ENCODE measurements at regions not wholly inside any gene's neighbourhood (a gene's known extent, or its start where the extent isn't known, plus 50 kb on each side); places are given as distances from the start of the nearest gene placed in this dataset.

DNA sequence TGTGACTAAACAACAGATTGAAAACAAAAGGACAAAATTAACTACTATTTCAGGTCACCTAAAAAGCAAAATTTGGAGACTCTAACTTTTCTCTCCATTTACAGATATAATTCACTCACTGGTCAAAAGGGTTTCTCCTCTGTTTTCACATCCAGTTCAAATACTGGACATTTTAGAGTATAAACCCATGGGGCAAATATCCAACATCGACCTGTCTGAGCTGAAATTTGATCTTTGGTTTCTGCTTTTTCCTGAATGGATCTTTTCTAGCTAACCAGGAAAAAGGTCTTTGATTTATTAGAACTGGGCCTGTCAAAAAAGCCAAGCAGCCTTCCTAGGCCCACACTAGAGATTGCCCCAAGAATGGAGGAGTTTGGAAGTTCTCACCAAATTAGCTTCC, 69.3 kb upstream of the SATB2 start:
- in situ Hi-C loops (cut with HindIII; ENCODE audit: low pct_unique_long_range_greater_than_20kb, low sequenced_read_pairs), result no loop called here
- ChIA-PET POLR2A (no interaction called here), CTCF (no interaction called here)

GRCh38 chr2:199524689-199525574, 67.2 kb upstream of the SATB2 start:
- TF ChIP-seq, protein P1, sequence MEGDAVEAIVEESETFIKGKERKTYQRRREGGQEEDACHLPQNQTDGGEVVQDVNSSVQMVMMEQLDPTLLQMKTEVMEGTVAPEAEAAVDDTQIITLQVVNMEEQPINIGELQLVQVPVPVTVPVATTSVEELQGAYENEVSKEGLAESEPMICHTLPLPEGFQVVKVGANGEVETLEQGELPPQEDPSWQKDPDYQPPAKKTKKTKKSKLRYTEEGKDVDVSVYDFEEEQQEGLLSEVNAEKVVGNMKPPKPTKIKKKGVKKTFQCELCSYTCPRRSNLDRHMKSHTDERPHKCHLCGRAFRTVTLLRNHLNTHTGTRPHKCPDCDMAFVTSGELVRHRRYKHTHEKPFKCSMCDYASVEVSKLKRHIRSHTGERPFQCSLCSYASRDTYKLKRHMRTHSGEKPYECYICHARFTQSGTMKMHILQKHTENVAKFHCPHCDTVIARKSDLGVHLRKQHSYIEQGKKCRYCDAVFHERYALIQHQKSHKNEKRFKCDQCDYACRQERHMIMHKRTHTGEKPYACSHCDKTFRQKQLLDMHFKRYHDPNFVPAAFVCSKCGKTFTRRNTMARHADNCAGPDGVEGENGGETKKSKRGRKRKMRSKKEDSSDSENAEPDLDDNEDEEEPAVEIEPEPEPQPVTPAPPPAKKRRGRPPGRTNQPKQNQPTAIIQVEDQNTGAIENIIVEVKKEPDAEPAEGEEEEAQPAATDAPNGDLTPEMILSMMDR (IDR thresholded peaks at IDR 0.05), result no peak
- no peak for TF ChIP-seq TCF7L2 (IDR thresholded peaks at IDR 0.05; ENCODE audit: low read depth, low read length)
- no peak for TF ChIP-seq SIN3A (IDR thresholded peaks at IDR 0.05; ENCODE audit: borderline replicate concordance, insufficient read depth, low read depth, low read length)
- TF ChIP-seq REST (IDR thresholded peaks at IDR 0.05; ENCODE audit: insufficient read depth in 1 of 2, low read depth in 2 of 2, low read length in 1 of 2), result no peak
- TF ChIP-seq POLR2AphosphoS5 (IDR thresholded peaks at IDR 0.05; ENCODE audit: low read depth, low read length), result no peak
- Histone ChIP-seq H3K4me3 (ENCODE audit: low read depth in 2 of 2, low read length in 2 of 2) (no peak overlapping the region), H3K36me3 (ENCODE audit: control insufficient read depth, insufficient read depth, low read length) (no peaks in the 10 kb centered on the region), H3K4me1 (ENCODE audit: control insufficient read depth, insufficient read depth, low read length) (no peaks in the 10 kb centered on the region), H3K27me3 (ENCODE audit: control insufficient read depth, insufficient read depth, low read length) (peaks cover 5% of the 10 kb centered on the region; the same call in 1 of the 2 replicates), H3K9me3 (ENCODE audit: control insufficient read depth, insufficient read depth, low read depth, low read length) (no peaks in the 10 kb centered on the region), H3K27ac (ENCODE audit: low read length) (no peak overlapping the region)
- ChIA-PET CTCF (no interaction called here), POLR2A (no interaction called here)
- DNase-seq (ENCODE audit: low read depth, low spot score) (no peak), ATAC-seq (no peak)
- intact Hi-C loops (cut with micrococcal nuclease; ENCODE audit: unreplicated experiment) (no loop called here), in situ Hi-C loops (cut with HindIII; ENCODE audit: low pct_unique_long_range_greater_than_20kb, low sequenced_read_pairs) (no loop called here)
- no TSS peak for BruUV-seq (replicated peaks)

More for the DNA sequence above, 69.3 kb upstream of the SATB2 start:
- Histone ChIP-seq H3K9me3 (ENCODE audit: control insufficient read depth, insufficient read depth, low read depth, low read length) (no peaks in the 10 kb centered on the region), H3K27me3 (ENCODE audit: control insufficient read depth, insufficient read depth, low read length) (no peaks in the 10 kb centered on the region; the same call in 1 of the 2 replicates), H3K4me1 (ENCODE audit: control insufficient read depth, insufficient read depth, low read length) (no peaks in the 10 kb centered on the region), H3K27ac (ENCODE audit: low read length) (no peak overlapping the region), H3K36me3 (ENCODE audit: control insufficient read depth, insufficient read depth, low read length) (no peaks in the 10 kb centered on the region), H3K4me3 (ENCODE audit: low read depth in 2 of 2, low read length in 2 of 2) (no peak overlapping the region)
- DNase-seq (ENCODE audit: low read depth, low spot score), result no peak
- TF ChIP-seq REST (IDR thresholded peaks at IDR 0.05; ENCODE audit: insufficient read depth in 1 of 2, low read depth in 2 of 2, low read length in 1 of 2) (no peak), POLR2AphosphoS5 (IDR thresholded peaks at IDR 0.05; ENCODE audit: low read depth, low read length) (no peak), SIN3A (IDR thresholded peaks at IDR 0.05; ENCODE audit: borderline replicate concordance, insufficient read depth, low read depth, low read length) (no peak), TCF7L2 (IDR thresholded peaks at IDR 0.05; ENCODE audit: low read depth, low read length) (no peak)
- TF ChIP-seq, protein P1 (IDR thresholded peaks at IDR 0.05), result no peak
- no peak for ATAC-seq
- intact Hi-C loops (cut with micrococcal nuclease; ENCODE audit: unreplicated experiment), result no loop called here
- BruUV-seq (replicated peaks), result no TSS peak
